Liver (tissue), 2 donors: ENCODE measurements at regions not wholly inside any gene's neighbourhood (a gene's known extent, or its start where the extent isn't known, plus 50 kb on each side); places are given as distances from the start of the nearest gene placed in this dataset.

Experiments used
- FOXA1 ChIP-seq: IDR thresholded peaks from 2 replicates; pipeline ENCODE4 v1.6.1; 2016; ENCODE audit warnings: antibody characterized with exemption
- TF ChIP-seq, protein P1 (sequence below): fragments of 150-350 bp; IDR thresholded peaks from 2 replicates; pipeline ENCODE4 v1.5.1; 2017; ENCODE audit warnings: improper control_type of control experiment, low read depth, low read length; ENCODE audit not compliant: missing input control
- donor health status: healthy.

GRCh38 chr3:150348500-150348899 lies 59.6 kb upstream of the TSC22D2 start:
- no peak for TF ChIP-seq FOXA1
- TF ChIP-seq, protein P1, sequence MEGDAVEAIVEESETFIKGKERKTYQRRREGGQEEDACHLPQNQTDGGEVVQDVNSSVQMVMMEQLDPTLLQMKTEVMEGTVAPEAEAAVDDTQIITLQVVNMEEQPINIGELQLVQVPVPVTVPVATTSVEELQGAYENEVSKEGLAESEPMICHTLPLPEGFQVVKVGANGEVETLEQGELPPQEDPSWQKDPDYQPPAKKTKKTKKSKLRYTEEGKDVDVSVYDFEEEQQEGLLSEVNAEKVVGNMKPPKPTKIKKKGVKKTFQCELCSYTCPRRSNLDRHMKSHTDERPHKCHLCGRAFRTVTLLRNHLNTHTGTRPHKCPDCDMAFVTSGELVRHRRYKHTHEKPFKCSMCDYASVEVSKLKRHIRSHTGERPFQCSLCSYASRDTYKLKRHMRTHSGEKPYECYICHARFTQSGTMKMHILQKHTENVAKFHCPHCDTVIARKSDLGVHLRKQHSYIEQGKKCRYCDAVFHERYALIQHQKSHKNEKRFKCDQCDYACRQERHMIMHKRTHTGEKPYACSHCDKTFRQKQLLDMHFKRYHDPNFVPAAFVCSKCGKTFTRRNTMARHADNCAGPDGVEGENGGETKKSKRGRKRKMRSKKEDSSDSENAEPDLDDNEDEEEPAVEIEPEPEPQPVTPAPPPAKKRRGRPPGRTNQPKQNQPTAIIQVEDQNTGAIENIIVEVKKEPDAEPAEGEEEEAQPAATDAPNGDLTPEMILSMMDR, result no peak
